NB4 (cell line): ENCODE measurements at regions not wholly inside any gene's neighbourhood (a gene's known extent, or its start where the extent isn't known, plus 50 kb on each side); places are given as distances from the start of the nearest gene placed in this dataset.
A peak's percentile ranks its signal among the peaks of the same experiment; 100 is the strongest.

Experiments
- DNase-seq: peaks from one replicate; pipeline ENCODE4 v3.0.0; 2010; ENCODE audit warnings: low read depth
- H3K4me3 ChIP-seq: one replicate; pipeline ENCODE4 v1.5.1; 2011; ENCODE audit warnings: mild to moderate bottlenecking, low read depth, low read length, moderate library complexity
- MYC ChIP-seq: IDR thresholded peaks from 2 replicates; pipeline ENCODE4 v1.6.1; 2011; ENCODE audit warnings: low read depth, low read length
- POLR2A ChIP-seq: IDR thresholded peaks from 2 replicates; pipeline ENCODE4 v1.6.1; 2011; ENCODE audit warnings: mild to moderate bottlenecking; ENCODE audit not compliant: insufficient read length; ENCODE audit errors: extremely low read depth
- TF ChIP-seq, protein P1 (sequence below): IDR thresholded peaks from one replicate; pipeline ENCODE4 v1.5.1; 2012; ENCODE audit warnings: low read depth, low read length
- TF ChIP-seq, protein P2 (sequence below): IDR thresholded peaks from 2 replicates; pipeline ENCODE4 v1.6.1; 2011; ENCODE audit warnings: low read depth, low read length

DNA sequence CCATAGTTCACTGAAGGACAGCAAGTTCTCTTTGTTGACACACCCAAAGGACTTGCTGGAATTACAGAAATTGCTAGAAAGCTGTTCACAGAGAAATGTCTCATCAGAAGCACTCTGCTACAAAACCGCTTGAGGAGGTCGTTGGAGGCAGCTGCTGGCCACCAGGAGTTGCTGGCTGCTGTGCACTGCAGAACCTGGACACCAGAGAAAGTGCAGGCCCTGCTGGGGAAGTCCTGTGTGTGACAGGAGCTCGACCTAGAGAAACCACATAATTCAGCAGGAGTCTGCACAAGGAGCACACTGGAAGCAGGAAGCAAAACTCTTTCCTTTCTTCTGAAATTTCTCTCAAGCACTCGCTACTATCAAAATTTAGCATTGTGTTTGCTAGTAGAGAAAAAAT, 461.5 kb upstream of the GHITM start:
- peak; percentile 5 for DNase-seq
- H3K4me3 ChIP-seq: no peak overlapping the region
- no peak for TF ChIP-seq POLR2A
- TF ChIP-seq, protein P1, sequence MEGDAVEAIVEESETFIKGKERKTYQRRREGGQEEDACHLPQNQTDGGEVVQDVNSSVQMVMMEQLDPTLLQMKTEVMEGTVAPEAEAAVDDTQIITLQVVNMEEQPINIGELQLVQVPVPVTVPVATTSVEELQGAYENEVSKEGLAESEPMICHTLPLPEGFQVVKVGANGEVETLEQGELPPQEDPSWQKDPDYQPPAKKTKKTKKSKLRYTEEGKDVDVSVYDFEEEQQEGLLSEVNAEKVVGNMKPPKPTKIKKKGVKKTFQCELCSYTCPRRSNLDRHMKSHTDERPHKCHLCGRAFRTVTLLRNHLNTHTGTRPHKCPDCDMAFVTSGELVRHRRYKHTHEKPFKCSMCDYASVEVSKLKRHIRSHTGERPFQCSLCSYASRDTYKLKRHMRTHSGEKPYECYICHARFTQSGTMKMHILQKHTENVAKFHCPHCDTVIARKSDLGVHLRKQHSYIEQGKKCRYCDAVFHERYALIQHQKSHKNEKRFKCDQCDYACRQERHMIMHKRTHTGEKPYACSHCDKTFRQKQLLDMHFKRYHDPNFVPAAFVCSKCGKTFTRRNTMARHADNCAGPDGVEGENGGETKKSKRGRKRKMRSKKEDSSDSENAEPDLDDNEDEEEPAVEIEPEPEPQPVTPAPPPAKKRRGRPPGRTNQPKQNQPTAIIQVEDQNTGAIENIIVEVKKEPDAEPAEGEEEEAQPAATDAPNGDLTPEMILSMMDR: no peak
- TF ChIP-seq MYC: no peak
- TF ChIP-seq, protein P2, sequence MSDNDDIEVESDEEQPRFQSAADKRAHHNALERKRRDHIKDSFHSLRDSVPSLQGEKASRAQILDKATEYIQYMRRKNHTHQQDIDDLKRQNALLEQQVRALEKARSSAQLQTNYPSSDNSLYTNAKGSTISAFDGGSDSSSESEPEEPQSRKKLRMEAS: no peak

DNA sequence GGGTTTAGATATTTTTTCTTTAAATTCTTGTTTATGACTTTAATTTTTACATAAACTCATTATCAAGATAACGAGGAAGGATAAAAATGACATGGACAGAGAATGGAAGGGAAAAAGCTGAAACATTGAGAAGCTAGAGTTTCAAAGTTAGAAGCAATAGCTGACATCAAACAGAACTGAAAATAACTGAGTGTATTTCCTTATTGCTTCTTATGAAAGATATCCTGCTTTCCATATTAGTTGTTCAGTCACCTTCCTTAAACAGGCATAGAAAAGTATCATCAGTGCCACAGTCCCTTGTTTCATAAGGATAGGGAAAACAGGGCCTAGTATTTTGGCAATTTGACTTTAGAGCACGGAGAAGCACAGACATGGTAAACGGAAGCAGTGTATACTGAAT, 460.5 kb upstream of the GHITM start:
- TF ChIP-seq, protein P1: no peak
- TF ChIP-seq POLR2A: no peak
- TF ChIP-seq, protein P2: no peak
- TF ChIP-seq MYC: no peak
- no peak for DNase-seq
- no peak overlapping the region for H3K4me3 ChIP-seq

DNA sequence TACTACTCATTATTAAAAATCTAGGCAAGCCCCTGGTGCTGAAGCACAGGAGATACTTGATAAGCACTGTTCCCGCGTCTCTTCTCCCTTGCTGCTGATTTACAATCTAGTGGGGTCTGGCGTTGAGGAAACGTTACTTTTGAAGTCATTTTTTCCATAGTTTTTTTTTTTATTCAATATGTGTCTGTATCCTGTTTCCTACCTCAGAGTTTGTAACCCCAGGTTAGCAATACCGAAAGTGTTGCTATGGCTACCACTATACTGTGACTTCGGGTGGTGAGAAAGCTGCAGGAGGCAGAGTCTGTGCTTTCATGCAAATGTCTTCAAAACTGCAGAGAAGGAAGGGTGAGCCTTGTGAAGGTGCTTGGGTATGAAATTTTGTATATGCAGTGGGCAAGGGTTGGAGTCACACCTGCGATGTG, 458.8 kb upstream of the GHITM start:
- no peak for DNase-seq
- no peak for TF ChIP-seq MYC
- TF ChIP-seq, protein P1: no peak
- no peak for TF ChIP-seq POLR2A
- no peak overlapping the region for H3K4me3 ChIP-seq

DNA sequence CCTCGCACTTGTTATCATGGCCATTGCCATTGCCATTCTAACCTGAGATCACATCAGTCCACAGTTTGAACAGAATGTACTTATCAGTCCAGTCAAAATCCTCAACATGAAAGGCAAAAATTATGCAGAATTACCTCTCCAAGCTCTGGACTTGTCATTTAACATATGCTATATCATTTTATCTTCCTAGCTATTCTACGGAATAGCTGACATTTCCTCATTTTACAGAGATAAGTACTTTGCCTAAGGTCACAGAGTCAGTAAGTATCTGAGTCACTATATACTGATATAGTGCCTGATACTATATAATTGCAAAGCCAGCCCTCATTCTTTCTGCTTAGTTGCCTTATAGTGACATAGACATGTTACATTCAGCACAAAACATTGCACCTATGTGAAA, 456.9 kb upstream of the GHITM start:
- no peak overlapping the region for H3K4me3 ChIP-seq
- TF ChIP-seq, protein P1: no peak
- no peak for TF ChIP-seq MYC
- no peak for DNase-seq

DNA sequence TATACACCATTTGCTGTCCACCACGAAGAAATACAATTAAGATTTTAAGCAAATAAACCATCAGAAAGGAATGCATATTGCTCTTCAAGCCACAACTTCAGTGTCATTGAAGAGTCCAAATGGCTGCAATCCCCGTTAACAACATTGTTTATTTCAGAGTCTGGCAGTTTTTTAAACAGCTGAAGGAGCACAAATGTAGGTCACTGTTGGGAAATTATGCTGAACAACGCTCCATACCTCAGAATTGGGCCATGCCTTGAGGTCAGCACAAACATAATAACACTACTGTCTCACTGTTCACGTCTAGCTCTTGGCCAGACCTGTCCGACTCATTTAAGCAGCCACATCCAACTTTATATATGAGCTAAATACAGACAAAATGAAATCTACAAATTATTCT, 453.9 kb upstream of the GHITM start:
- H3K4me3 ChIP-seq: no peak overlapping the region
- DNase-seq: no peak
- TF ChIP-seq MYC (no peak), POLR2A (no peak)
- TF ChIP-seq, protein P1: no peak
- TF ChIP-seq, protein P2: no peak

DNA sequence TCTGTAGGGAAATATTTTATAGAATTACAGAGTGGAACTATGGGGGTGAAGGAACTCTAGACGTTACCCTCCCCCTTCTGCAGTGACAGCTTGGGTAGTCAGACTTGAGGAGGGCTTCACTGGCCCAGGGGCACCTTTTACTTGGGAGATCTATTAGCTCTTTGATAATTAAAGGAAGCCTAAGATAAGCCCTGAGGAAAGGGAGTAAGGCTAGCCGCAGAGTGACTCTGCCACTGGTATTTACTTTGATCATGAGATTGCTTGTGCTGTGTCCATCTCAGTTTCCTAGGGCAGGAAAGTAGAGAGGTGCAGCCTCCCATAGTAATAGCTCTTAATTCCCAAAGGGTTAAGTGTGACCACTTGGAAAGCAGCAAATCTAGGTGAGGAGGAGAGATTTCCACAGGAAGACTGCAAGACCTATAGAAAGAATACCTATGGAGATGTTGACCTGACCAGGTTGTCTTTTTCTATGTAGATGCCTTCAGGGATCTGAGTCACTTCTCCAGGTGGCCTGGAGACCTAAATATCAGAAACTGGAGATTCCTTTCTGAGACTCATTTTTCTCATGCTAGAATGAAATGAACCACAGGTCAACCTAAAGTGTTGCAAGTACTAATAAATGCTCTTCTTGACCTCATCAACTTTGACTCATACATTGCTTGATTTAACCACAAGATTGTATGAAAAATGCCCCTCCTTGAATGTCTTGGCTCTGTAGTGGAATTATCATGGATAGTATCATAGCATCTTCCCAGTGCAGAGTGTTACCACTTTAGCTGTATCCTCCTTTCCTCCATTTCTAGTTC, 447.3 kb upstream of the GHITM start:
- no peak for TF ChIP-seq POLR2A
- TF ChIP-seq, protein P1: no peak
- TF ChIP-seq, protein P2: no peak
- no peak for TF ChIP-seq MYC
- DNase-seq: no peak
- H3K4me3 ChIP-seq: no peak overlapping the region
